ENCODE measurements at regions not wholly inside any gene's neighbourhood (a gene's known extent, or its start where the extent isn't known, plus 50 kb on each side); places are given as distances from the start of the nearest gene placed in this dataset.

GRCh38 chr1:81381881-81382280 lies 418.9 kb upstream of the ADGRL2 start:
- ATAC-seq, result no peak
- 73% methylated on average over 5 of the region's 5 CpGs for WGBS (ENCODE audit: insufficient coverage, low coverage, low lambda C conversion rate, missing lambda C conversion rate)
- Histone ChIP-seq H3K9me3 (no peaks in the 10 kb centered on the region), H3K4me1 (no peaks in the 10 kb centered on the region), H3K36me3 (no peaks in the 10 kb centered on the region), H3K27me3 (no peaks in the 10 kb centered on the region), H3K27ac (no peak overlapping the region), H3K4me3 (no peak overlapping the region)
- intact Hi-C loops (cut with DNase I), result no loop called here
- no peak for DNase-seq
- no peak for TF ChIP-seq CTCF (IDR thresholded peaks at IDR 0.05)
- no peak for TF ChIP-seq POLR2A (IDR thresholded peaks at IDR 0.05)

- no peak overlapping the region for H3K27ac ChIP-seq
- intact Hi-C loops (cut with DNase I), result no loop called here
- WGBS (ENCODE audit: insufficient coverage, low coverage, low lambda C conversion rate, missing lambda C conversion rate), result 71% methylated on average over 1 of the region's 1 CpG
Observed at GRCh38 chr1:81380436-81380835, 420.3 kb upstream of the ADGRL2 start.

GRCh38 chr1:81379430-81379829 lies 421.3 kb upstream of the ADGRL2 start:
- Histone ChIP-seq H3K4me1 (no peaks in the 10 kb centered on the region), H3K9me3 (no peaks in the 10 kb centered on the region), H3K4me3 (no peak overlapping the region), H3K36me3 (no peaks in the 10 kb centered on the region), H3K27ac (no peak overlapping the region), H3K27me3 (no peaks in the 10 kb centered on the region)
- ATAC-seq (no peak), DNase-seq (no peak)
- 62% methylated on average over 4 of the region's 8 CpGs for WGBS (ENCODE audit: insufficient coverage, low coverage, low lambda C conversion rate, missing lambda C conversion rate)
- intact Hi-C loops (cut with DNase I), result no loop called here
- TF ChIP-seq POLR2A (IDR thresholded peaks at IDR 0.05), result no peak
- TF ChIP-seq CTCF (IDR thresholded peaks at IDR 0.05), result no peak

More at GRCh38 chr1:81380436-81380835, 420.3 kb upstream of the ADGRL2 start:
- no peak overlapping the region for H3K4me3 ChIP-seq
- H3K27me3 ChIP-seq, result no peaks in the 10 kb centered on the region
- DNase-seq (no peak), ATAC-seq (no peak)
- H3K4me1 ChIP-seq, result no peaks in the 10 kb centered on the region
- H3K36me3 ChIP-seq, result no peaks in the 10 kb centered on the region
- TF ChIP-seq CTCF (IDR thresholded peaks at IDR 0.05) (no peak), POLR2A (IDR thresholded peaks at IDR 0.05) (no peak)
- no peaks in the 10 kb centered on the region for H3K9me3 ChIP-seq

- H3K4me3 ChIP-seq, result no peak overlapping the region
- H3K4me1 ChIP-seq, result no peaks in the 10 kb centered on the region
- no peaks in the 10 kb centered on the region for H3K36me3 ChIP-seq
- intact Hi-C loops (cut with DNase I), result no loop called here
- WGBS (ENCODE audit: insufficient coverage, low coverage, low lambda C conversion rate, missing lambda C conversion rate), result 56% methylated on average over 3 of the region's 3 CpGs
- no peak for TF ChIP-seq POLR2A (IDR thresholded peaks at IDR 0.05)
- TF ChIP-seq CTCF (IDR thresholded peaks at IDR 0.05), result peak in 1 of 4 donors; percentile 14
- no peaks in the 10 kb centered on the region for H3K9me3 ChIP-seq
- ATAC-seq (no peak), DNase-seq (no peak)
- H3K27me3 ChIP-seq, result no peaks in the 10 kb centered on the region
- H3K27ac ChIP-seq, result no peak overlapping the region
Observed at GRCh38 chr1:81377406-81377805, 423.3 kb upstream of the ADGRL2 start.

All from right lobe of liver (tissue), 6 donors.